Dendritic cell treated with granulocyte-macrophage colony-stimulating factor and Interleukin-4, amounts not matched to agents 40 ng/mL and 50 ng/mL, for 4 days (primary cell): ENCODE measurements at regions not wholly inside any gene's neighbourhood (a gene's known extent, or its start where the extent isn't known, plus 50 kb on each side); places are given as distances from the start of the nearest gene placed in this dataset.

Experiments
- H3K27ac Mint-ChIP-seq: one replicate; pipeline ENCODE4 v1.8.0; 2022; ENCODE audit warnings: mild to moderate bottlenecking, mixed read lengths
- H3K27me3 Mint-ChIP-seq: one replicate; pipeline ENCODE4 v1.8.0; 2022; ENCODE audit warnings: mild to moderate bottlenecking, mixed read lengths
- H3K36me3 Mint-ChIP-seq: one replicate; pipeline ENCODE4 v1.8.0; 2022; ENCODE audit warnings: low read depth, mixed read lengths
- H3K4me1 Mint-ChIP-seq: one replicate; pipeline ENCODE4 v1.8.0; 2022; ENCODE audit warnings: low read depth, mixed read lengths
- H3K4me3 Mint-ChIP-seq: one replicate; pipeline ENCODE4 v1.8.0; 2022; ENCODE audit warnings: mild to moderate bottlenecking, moderate library complexity, mixed read lengths
- H3K9me3 Mint-ChIP-seq: one replicate; pipeline ENCODE4 v1.8.0; 2022; ENCODE audit warnings: mixed read lengths
- intact Hi-C: fragments of 100-400 bp; cut with micrococcal nuclease; formaldehyde crosslinking; loops from one replicate; pipeline ENCODE4 v1.15.0; 2022

GRCh38 chr2:103012590-103012989 lies 250.8 kb downstream of the TMEM182 start:
- no peaks in the 10 kb centered on the region for H3K9me3 Mint-ChIP-seq
- no peaks in the 10 kb centered on the region for H3K4me1 Mint-ChIP-seq
- intact Hi-C loops = no loop called here
- H3K27me3 Mint-ChIP-seq = no peaks in the 10 kb centered on the region
- H3K27ac Mint-ChIP-seq = no peak overlapping the region
- no peak overlapping the region for H3K4me3 Mint-ChIP-seq
- no peaks in the 10 kb centered on the region for H3K36me3 Mint-ChIP-seq

GRCh38 chr2:103025056-103025455 lies 263.2 kb downstream of the TMEM182 start:
- no peak overlapping the region for H3K27ac Mint-ChIP-seq
- H3K9me3 Mint-ChIP-seq = peaks cover 9% of the 10 kb centered on the region
- no peaks in the 10 kb centered on the region for H3K36me3 Mint-ChIP-seq
- no peak overlapping the region for H3K4me3 Mint-ChIP-seq
- H3K4me1 Mint-ChIP-seq = no peaks in the 10 kb centered on the region
- intact Hi-C loops = no loop called here
- no peaks in the 10 kb centered on the region for H3K27me3 Mint-ChIP-seq

GRCh38 chr2:103028181-103028580 lies 266.4 kb downstream of the TMEM182 start:
- Mint-ChIP-seq H3K4me3 (no peak overlapping the region), H3K9me3 (peaks cover 9% of the 10 kb centered on the region), H3K4me1 (no peaks in the 10 kb centered on the region)

More at GRCh38 chr2:103028181-103028580, 266.4 kb downstream of the TMEM182 start:
- Mint-ChIP-seq H3K27ac (no peak overlapping the region), H3K27me3 (no peaks in the 10 kb centered on the region), H3K36me3 (no peaks in the 10 kb centered on the region)
- intact Hi-C loops = no loop called here
